Activated CD8-positive, alpha-beta T cell treated with anti-CD3 and anti-CD28 coated beads, Interleukin-2, amount 10 ng/mL, durations not matched to agents 7 days and 5 days (primary cell): ENCODE measurements at regions not wholly inside any gene's neighbourhood (a gene's known extent, or its start where the extent isn't known, plus 50 kb on each side); places are given as distances from the start of the nearest gene placed in this dataset.

Experiments used
- ATAC-seq: fragments of 150-1000 bp; cut with Tn5 transposase; one replicate; pipeline ENCODE4 v1.10.0; 2021; ENCODE audit warnings: moderate library complexity
- CTCF ChIA-PET: fragments of 350-600 bp; sonication (Branson Sonifier 250); formaldehyde crosslinking; loops from one replicate; lab custom pipeline; 2021; ENCODE audit warnings: antibody characterized with exemption; lab: Charles Lee
- POLR2A ChIA-PET: fragments of 350-600 bp; sonication (Branson Sonifier 250); formaldehyde crosslinking; loops from one replicate; lab custom pipeline; 2021; ENCODE audit warnings: antibody characterized with exemption; lab: Charles Lee
- DNase-seq: peaks from one replicate; pipeline ENCODE4 v3.0.0-alpha.2; 2020
- H3K27ac Mint-ChIP-seq: one replicate; pipeline ENCODE4 v1.8.0; 2021; ENCODE audit warnings: mild to moderate bottlenecking, mixed read lengths
- H3K27me3 Mint-ChIP-seq: one replicate; pipeline ENCODE4 v1.8.0; 2021; ENCODE audit warnings: low read depth, mixed read lengths
- H3K36me3 Mint-ChIP-seq: one replicate; pipeline ENCODE4 v1.8.0; 2021; ENCODE audit warnings: low read depth, mixed read lengths
- H3K4me1 Mint-ChIP-seq: one replicate; pipeline ENCODE4 v1.8.0; 2021; ENCODE audit warnings: low read depth, mixed read lengths
- H3K4me3 Mint-ChIP-seq: one replicate; pipeline ENCODE4 v1.8.0; 2021; ENCODE audit warnings: mild to moderate bottlenecking, mixed read lengths
- H3K9me3 Mint-ChIP-seq: one replicate; pipeline ENCODE4 v1.8.0; 2022; ENCODE audit warnings: mixed read lengths; ENCODE audit not compliant: insufficient read depth

DNA sequence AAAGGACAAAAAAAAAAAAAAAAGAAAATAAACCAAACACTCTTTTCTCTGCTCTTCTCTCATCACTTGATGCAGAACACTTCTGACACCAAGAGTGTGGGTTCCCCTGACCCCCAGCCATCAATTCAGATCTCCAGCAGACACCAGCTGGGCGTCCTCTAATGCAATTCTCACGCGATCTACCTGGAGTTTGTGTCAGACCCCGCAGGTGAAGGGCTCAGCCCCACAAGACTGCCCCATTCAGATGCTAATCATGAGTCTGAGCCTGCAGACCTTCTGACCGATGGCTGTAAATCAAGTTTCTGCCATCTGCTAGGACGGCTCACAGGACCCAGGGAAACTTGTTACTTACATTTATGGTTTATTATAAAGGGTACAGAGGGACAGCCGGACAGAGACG is 133.6 kb upstream of the C1orf174 start:
- Mint-ChIP-seq H3K9me3 (no peaks in the 10 kb centered on the region), H3K36me3 (no peaks in the 10 kb centered on the region), H3K27ac (no peak overlapping the region), H3K4me3 (no peak overlapping the region), H3K4me1 (no peaks in the 10 kb centered on the region), H3K27me3 (peaks cover 10% of the 10 kb centered on the region)
- ChIA-PET POLR2A (no interaction called here), CTCF (no interaction called here)
- DNase-seq (no peak), ATAC-seq (no peak)

DNA sequence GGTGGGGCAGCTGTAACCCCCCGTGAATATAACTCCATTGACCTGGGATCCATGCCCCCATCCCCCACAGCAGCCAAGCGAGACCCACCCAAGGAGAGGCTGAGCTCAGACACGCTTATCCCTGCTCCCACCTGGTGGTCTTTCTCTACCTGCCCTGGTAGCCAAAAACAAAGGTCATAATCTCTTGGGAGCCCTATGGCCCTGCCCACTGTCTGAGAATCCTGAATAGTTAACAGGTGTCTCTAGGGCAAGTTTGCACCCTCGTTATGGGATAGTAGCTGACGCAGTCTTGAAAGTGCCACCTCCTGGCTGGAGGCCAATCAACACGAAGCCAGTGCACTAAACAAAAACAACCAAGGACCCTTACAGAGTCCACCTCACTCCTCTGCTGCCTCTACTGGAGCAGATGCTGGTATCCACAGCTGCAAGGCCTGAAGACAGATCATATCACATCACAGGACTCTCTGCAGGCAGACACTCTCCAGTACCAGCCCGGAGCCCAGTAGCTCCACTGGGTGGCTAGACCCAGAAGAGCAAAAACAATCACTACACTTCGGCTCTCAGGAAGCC is 134.3 kb upstream of the C1orf174 start:
- Mint-ChIP-seq H3K9me3 (no peaks in the 10 kb centered on the region), H3K27ac (no peak overlapping the region), H3K36me3 (no peaks in the 10 kb centered on the region), H3K4me1 (no peaks in the 10 kb centered on the region), H3K4me3 (no peak overlapping the region), H3K27me3 (peaks cover 6% of the 10 kb centered on the region)
- ATAC-seq (no peak), DNase-seq (no peak)
- ChIA-PET CTCF (no interaction called here), POLR2A (no interaction called here)

DNA sequence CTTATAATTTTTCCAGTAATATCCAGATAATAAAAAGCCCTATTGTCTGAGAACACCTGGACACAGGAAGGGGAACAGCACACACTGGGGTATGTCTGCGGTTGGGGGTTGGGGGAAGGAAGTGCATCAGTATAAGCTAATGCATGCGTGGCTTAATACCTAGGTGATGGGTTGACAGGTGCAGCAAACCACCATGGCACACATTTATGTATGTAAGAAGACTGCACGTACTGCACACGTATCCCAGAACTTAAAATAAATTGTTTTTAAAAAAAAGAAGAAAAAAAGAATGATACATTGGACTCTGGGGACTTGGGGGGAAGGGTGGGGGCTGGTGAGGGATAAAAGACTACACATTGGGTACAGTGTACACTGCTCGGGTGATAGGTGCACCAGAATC is 144.9 kb upstream of the C1orf174 start:
- POLR2A ChIA-PET = no interaction called here
- CTCF ChIA-PET = no interaction called here
- peaks cover 22% of the 10 kb centered on the region for H3K4me1 Mint-ChIP-seq
- no peaks in the 10 kb centered on the region for H3K36me3 Mint-ChIP-seq
- no peak for DNase-seq
- ATAC-seq = no peak
- H3K4me3 Mint-ChIP-seq = no peak overlapping the region
- no peaks in the 10 kb centered on the region for H3K9me3 Mint-ChIP-seq
- H3K27ac Mint-ChIP-seq = no peak overlapping the region
- H3K27me3 Mint-ChIP-seq = peaks cover 7% of the 10 kb centered on the region

DNA sequence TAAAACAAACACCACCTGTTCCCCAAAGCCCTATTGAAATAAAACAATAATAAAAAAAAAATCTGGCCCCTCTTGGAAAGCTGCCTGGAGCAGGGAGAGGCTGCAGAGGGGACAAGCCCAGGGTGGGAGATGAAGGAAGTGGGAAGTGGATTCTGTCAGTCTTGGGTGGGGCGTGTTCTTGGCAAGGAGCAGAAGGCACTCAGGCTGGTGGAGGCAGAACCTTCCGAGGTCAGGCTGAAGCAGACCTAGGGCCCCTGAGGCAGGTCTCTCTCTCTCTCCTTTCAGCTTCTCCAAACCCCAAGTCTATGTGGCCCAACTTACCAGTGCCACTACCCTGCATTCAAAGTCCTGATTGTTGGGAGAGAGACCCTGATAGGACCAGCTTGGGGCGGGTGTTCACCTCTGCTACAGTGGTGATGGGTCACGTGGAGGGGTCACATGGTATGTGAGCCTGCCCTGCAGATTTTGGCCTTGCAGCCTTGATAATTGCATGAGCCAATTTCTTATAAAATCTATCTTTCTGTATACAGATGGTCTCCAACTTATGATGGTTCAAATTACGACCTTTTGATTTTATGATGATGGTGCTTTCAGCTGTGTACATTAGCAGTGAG is 145.4 kb upstream of the C1orf174 start:
- DNase-seq (no peak), ATAC-seq (no peak)
- Mint-ChIP-seq H3K27me3 (peaks cover 7% of the 10 kb centered on the region), H3K9me3 (no peaks in the 10 kb centered on the region), H3K27ac (no peak overlapping the region), H3K4me3 (no peak overlapping the region), H3K36me3 (no peaks in the 10 kb centered on the region), H3K4me1 (peaks cover 22% of the 10 kb centered on the region)
- POLR2A ChIA-PET = no interaction called here
- CTCF ChIA-PET = no interaction called here

DNA sequence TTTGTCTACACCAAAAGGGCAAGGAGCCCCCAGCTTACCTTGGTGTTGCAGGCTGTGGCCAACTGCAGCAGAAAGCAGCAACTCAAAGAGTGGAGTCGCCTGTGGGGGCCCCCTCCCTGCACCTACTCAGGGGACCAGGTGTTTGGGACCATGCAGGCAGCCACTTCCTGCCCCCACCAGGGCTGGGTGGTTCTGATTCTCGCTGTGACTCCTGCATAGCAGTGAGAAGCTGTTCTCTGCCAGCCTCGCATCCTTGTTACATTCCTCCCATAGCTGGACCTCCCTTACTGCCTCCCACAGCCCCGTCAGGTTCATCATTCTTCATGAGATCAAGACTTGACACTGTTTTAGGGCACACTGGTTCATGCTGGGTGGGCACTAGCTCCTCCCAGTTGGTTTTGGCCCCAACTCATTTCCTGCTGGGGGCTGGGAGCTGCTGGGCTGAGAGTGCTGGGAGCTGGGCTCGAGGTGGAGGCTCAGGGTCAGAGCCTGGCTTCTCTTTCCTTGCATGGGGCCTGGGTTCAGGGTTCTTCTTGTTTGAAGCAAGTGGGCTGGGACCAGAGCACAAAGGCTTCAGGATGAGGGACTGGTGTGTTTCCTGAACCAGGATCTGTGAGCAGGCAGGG is 146.9 kb upstream of the C1orf174 start:
- peak; percentile 64 for ATAC-seq
- H3K27me3 Mint-ChIP-seq = peaks cover under 1% of the 10 kb centered on the region
- H3K4me1 Mint-ChIP-seq = peaks cover 22% of the 10 kb centered on the region
- ChIA-PET POLR2A (no interaction called here), CTCF (no interaction called here)
- H3K27ac Mint-ChIP-seq = peak overlapping the region; percentile 77
- H3K36me3 Mint-ChIP-seq = no peaks in the 10 kb centered on the region
- DNase-seq = peak; percentile 54
- H3K4me3 Mint-ChIP-seq = no peak overlapping the region
- H3K9me3 Mint-ChIP-seq = no peaks in the 10 kb centered on the region

DNA sequence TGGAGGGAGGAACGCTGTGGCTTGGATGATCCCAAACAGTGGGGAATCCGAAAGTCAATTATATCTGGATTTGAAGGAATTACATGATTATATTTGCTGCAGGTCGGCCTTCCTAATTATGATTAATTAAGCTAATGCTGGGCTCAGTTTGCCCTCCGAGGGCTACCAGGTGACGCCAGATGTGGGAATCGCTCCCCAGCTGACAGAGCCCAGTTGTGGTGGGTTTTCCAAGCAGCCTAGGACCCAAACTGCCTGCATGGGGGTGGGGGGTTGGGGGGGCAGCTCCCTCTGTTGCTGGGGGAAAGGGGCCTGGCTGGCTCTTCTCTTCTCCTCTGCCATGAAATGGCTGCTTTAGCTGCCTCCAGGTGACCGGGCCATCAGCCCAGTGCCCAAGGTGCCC is 147.6 kb upstream of the C1orf174 start:
- DNase-seq = no peak
- no peaks in the 10 kb centered on the region for H3K27me3 Mint-ChIP-seq
- H3K36me3 Mint-ChIP-seq = no peaks in the 10 kb centered on the region
- no peaks in the 10 kb centered on the region for H3K9me3 Mint-ChIP-seq
- H3K4me1 Mint-ChIP-seq = peaks cover 22% of the 10 kb centered on the region
- H3K27ac Mint-ChIP-seq = peak overlapping the region; percentile 77
- ChIA-PET CTCF (no interaction called here), POLR2A (no interaction called here)
- H3K4me3 Mint-ChIP-seq = no peak overlapping the region
- no peak for ATAC-seq

DNA sequence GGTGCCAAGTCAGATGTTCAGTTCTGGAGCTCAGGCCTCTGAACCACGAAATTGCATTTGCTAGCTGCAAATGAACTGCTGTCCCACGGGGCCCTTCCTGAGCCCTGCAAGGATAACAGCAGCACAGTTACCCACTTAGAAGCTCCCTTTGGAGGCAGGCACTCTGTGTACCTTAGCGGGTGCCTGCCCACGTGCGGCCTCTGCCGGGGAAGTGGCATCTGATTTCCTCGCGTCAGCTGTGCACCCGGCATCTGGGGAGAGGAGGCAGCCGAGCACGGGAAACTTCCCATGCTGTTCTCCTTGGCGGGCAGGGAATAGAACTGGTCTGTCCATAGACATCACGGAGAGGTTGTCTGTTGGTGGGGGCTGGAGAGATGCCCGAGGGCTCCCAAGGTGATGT is 148.0 kb upstream of the C1orf174 start:
- ATAC-seq (no peak), DNase-seq (no peak)
- Mint-ChIP-seq H3K9me3 (no peaks in the 10 kb centered on the region), H3K36me3 (no peaks in the 10 kb centered on the region), H3K27me3 (no peaks in the 10 kb centered on the region), H3K4me1 (peaks cover 22% of the 10 kb centered on the region), H3K27ac (no peak overlapping the region), H3K4me3 (no peak overlapping the region)
- ChIA-PET CTCF (no interaction called here), POLR2A (no interaction called here)

DNA sequence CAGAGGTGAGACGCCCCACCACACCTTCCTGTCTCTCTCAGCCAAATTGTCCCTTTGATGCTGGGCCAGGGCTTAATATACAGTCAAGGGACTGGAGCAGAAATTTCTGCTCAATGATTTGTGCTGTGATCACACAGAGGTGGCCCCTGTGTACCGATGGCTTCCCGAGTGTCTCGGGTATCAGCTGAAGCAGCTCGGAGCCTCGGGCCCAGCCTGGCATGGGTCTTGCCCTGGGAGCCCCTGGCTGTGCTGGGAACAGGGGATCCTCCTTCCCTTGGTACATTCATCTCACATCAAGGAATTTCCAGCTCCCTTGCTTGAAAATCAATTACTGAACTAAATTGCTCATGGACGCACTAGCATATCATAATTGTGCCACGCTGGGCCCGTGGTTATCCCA is 148.8 kb upstream of the C1orf174 start:
- CTCF ChIA-PET = no interaction called here
- Mint-ChIP-seq H3K36me3 (no peaks in the 10 kb centered on the region), H3K27me3 (no peaks in the 10 kb centered on the region), H3K27ac (no peak overlapping the region), H3K4me3 (no peak overlapping the region), H3K9me3 (no peaks in the 10 kb centered on the region), H3K4me1 (peaks cover 22% of the 10 kb centered on the region)
- DNase-seq (no peak), ATAC-seq (no peak)
- POLR2A ChIA-PET = no interaction called here

DNA sequence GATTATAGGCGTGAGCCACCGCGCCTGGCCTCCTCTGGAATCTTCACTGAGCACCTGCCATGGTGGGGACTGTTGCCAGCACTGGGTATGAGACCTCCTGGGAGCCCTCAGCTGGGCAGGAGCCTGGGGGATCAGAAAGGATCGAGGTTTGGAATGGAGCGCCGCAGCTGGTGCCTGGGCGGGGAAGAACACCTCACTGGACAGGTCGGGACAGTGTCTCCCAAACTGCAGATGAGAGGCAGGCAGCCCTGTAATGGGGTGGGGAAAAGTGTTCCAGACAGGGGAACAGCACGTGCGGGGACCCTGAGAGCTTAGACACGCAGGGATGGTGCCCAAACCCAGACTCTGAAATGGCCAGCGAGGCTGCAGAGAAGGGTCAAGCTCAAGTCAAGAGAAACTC is 150.9 kb upstream of the C1orf174 start:
- no peak for ATAC-seq
- Mint-ChIP-seq H3K36me3 (no peaks in the 10 kb centered on the region), H3K27me3 (no peaks in the 10 kb centered on the region), H3K4me1 (peaks cover 21% of the 10 kb centered on the region), H3K9me3 (no peaks in the 10 kb centered on the region), H3K4me3 (no peak overlapping the region), H3K27ac (no peak overlapping the region)
- POLR2A ChIA-PET = no interaction called here
- DNase-seq = no peak
- CTCF ChIA-PET = no interaction called here

DNA sequence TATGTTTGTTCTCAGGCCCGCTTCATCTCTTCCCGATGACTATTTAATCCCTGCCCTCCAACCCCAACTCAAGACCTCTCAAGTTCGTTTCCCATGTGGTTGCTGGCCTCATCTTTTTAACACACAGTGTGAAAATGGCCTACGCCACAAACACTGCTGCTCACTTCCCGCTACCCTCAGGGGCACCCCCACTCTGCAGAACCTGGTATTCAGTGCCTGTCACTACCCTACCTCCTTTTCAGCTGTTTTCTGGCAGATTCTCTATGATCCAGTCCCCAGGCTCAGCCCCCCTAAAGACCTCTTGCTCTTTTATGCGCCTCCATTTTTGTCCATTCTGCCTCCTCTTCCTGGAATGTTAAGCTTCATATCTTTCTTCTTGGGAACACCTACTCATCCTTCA is 152.6 kb upstream of the C1orf174 start:
- no peak for ATAC-seq
- ChIA-PET POLR2A (no interaction called here), CTCF (interaction anchor here (0.7 kb wide), 1 partner anchor 33 kb away, joined by 3 read pairs; no protein-coding TSS in a partner anchor)
- Mint-ChIP-seq H3K27ac (no peak overlapping the region), H3K4me1 (peaks cover 5% of the 10 kb centered on the region), H3K36me3 (no peaks in the 10 kb centered on the region), H3K9me3 (no peaks in the 10 kb centered on the region), H3K4me3 (no peak overlapping the region), H3K27me3 (no peaks in the 10 kb centered on the region)
- no peak for DNase-seq

DNA sequence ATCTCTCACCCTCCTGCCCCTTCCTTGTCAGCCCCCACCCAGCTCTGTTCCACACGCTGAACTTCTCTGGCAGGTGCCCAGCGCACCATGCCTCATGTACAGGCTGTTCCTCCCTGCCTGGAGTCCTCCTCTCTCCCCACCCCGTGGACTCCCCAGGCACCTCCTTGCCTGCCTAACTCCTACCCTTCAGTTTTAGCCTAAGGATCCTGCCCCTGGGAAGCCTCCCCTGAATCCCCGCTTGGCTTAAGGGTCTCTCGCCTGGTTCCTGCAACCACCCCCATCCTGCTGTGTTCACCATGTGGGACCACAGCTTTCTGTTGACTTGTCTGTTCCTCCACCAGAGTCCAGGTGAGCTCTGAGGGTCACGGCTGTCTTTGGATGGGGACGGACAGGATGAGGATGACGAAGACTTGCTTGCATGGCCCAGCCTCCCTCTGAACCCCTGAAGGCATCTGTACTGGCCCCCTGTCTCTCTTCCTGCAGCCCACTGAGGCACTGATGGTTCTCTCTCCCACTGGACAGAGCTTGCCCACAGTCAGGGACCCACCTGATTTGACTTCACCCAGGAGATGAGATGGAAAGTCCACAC is 153.2 kb upstream of the C1orf174 start:
- Mint-ChIP-seq H3K4me3 (no peak overlapping the region), H3K9me3 (no peaks in the 10 kb centered on the region), H3K4me1 (no peaks in the 10 kb centered on the region), H3K27ac (no peak overlapping the region), H3K36me3 (no peaks in the 10 kb centered on the region), H3K27me3 (no peaks in the 10 kb centered on the region)
- no peak for DNase-seq
- POLR2A ChIA-PET = no interaction called here
- ATAC-seq = no peak
- CTCF ChIA-PET = interaction anchor here (0.7 kb wide), 1 partner anchor 32 kb away, joined by 3 read pairs; no protein-coding TSS in a partner anchor

DNA sequence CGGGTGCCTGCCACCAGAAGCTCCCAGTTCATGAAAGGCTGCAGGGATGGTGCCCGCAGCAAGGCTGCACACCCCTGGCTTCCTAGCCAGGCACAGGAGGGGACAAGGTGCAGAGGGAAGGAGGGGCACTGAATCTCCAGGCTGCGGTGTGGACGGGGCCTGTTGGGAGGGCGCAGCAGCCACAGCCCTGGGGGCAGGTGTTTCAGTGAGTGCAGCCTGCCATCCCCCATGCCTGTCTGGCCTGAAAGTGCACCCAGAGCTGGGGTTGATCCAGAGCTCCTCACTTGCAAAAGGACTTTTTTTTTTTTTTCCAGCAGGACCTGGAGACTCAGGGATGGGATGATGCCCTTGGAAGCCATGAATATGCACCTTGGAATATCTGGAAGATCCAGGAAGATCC is 153.7 kb upstream of the C1orf174 start:
- POLR2A ChIA-PET = no interaction called here
- H3K9me3 Mint-ChIP-seq = no peaks in the 10 kb centered on the region
- H3K27ac Mint-ChIP-seq = no peak overlapping the region
- H3K4me1 Mint-ChIP-seq = no peaks in the 10 kb centered on the region
- no peak for DNase-seq
- no peak for ATAC-seq
- CTCF ChIA-PET = no interaction called here
- no peaks in the 10 kb centered on the region for H3K27me3 Mint-ChIP-seq
- H3K4me3 Mint-ChIP-seq = no peak overlapping the region
- H3K36me3 Mint-ChIP-seq = no peaks in the 10 kb centered on the region
